ENCODE measurements at regions not wholly inside any gene's neighbourhood (a gene's known extent, or its start where the extent isn't known, plus 50 kb on each side); places are given as distances from the start of the nearest gene placed in this dataset.

- ATAC-seq (ENCODE audit: low read depth) (no peak), DNase-seq (no peak)
- Histone ChIP-seq H4K20me1 (ENCODE audit: control insufficient read depth, insufficient read depth, low read length, poor library complexity, severe bottlenecking) (no peaks in the 10 kb centered on the region), H3K4me1 (ENCODE audit: control insufficient read depth in 2 of 2, insufficient read depth in 2 of 2, low read length in 2 of 2) (peaks cover 11 to 22% of the 10 kb centered on the region in 2 donors), H3K4me3 (ENCODE audit: control extremely low read depth in 1 of 5, extremely low read depth in 1 of 5, insufficient read depth in 1 of 5, low read depth in 2 of 5, low read length in 4 of 5) (no peak overlapping the region), H3K9ac (ENCODE audit: low read length) (no peak overlapping the region), H3K79me2 (ENCODE audit: control insufficient read depth, insufficient read depth, low read length) (no peaks in the 10 kb centered on the region), H3K9me3 (ENCODE audit: control extremely low read depth in 1 of 3, control insufficient read depth in 2 of 3, insufficient read depth in 1 of 3, low read length in 2 of 3) (peaks cover 0 to 16% (median 0%) of the 10 kb centered on the region in 3 donors), H3K36me3 (replicated peaks in 1 of 2; ENCODE audit: control extremely low read depth in 1 of 2, control insufficient read depth in 1 of 2, extremely low read depth in 1 of 2, insufficient read depth in 2 of 2, low read length in 1 of 2) (no peaks in the 10 kb centered on the region), H3K4me2 (replicated peaks; ENCODE audit: low read depth, low read length, poor library complexity, severe bottlenecking) (no peak overlapping the region), H3K27me3 (replicated peaks in 1 of 4; ENCODE audit: control extremely low read depth in 1 of 4, control insufficient read depth in 3 of 4, insufficient read depth in 4 of 4, low read length in 3 of 4) (no peaks in the 10 kb centered on the region), H2AFZ (ENCODE audit: insufficient read depth, low read depth, low read length, poor library complexity, severe bottlenecking) (no peak overlapping the region), H3K27ac (ENCODE audit: low read length in 2 of 2) (peak overlapping the region in 1 of 2 donors; percentile 50)
- TF ChIP-seq CTCF (IDR thresholded peaks at IDR 0.05) (no peak), EZH2 (IDR thresholded peaks at IDR 0.05; ENCODE audit: borderline replicate concordance, insufficient read depth, low read depth, low read length, poor library complexity, severe bottlenecking) (no peak)
- Mint-ChIP-seq H3K4me3 (peak overlapping the region; percentile 55), H3K27me3 (peaks cover 8% of the 10 kb centered on the region), H3K27ac (peak overlapping the region; percentile 84), H3K4me1 (peaks cover 21% of the 10 kb centered on the region), H3K9me3 (ENCODE audit: insufficient read depth) (peaks cover 13% of the 10 kb centered on the region)
- WGBS (ENCODE audit: insufficient coverage) = 0% methylated on average over 2 of the region's 6 CpGs
- CTCF ChIA-PET = no interaction called here
- POLR2A ChIA-PET = no interaction called here
- intact Hi-C loops (cut with micrococcal nuclease) = no loop called here
These were observed 72.1 kb upstream of the DISP3 start for GRCh38 chr1:11406845-11407244.

GRCh38 chr1:11407301-11407994 is 71.5 kb upstream of the DISP3 start:
- peak overlapping the region; percentile 84 for H3K27ac Mint-ChIP-seq
- H3K27me3 Mint-ChIP-seq = peaks cover 8% of the 10 kb centered on the region
- peaks cover 0 to under 1% (median 0%) of the 10 kb centered on the region in 4 experiments for H3K27me3 ChIP-seq (replicated peaks in 1 of 4; ENCODE audit: control extremely low read depth in 1 of 4, control insufficient read depth in 3 of 4, insufficient read depth in 4 of 4, low read length in 3 of 4)
- H3K9me3 Mint-ChIP-seq (ENCODE audit: insufficient read depth) = peaks cover 13% of the 10 kb centered on the region
- no peak for DNase-seq
- H3K27ac ChIP-seq (ENCODE audit: low read length in 2 of 2) = peak overlapping the region in 1 of 2 donors; percentile 50
- no peak for TF ChIP-seq CTCF (IDR thresholded peaks at IDR 0.05)
- no peak for TF ChIP-seq EZH2 (IDR thresholded peaks at IDR 0.05; ENCODE audit: borderline replicate concordance, insufficient read depth, low read depth, low read length, poor library complexity, severe bottlenecking)
- no peaks in the 10 kb centered on the region for H3K36me3 ChIP-seq (replicated peaks in 1 of 2; ENCODE audit: control extremely low read depth in 1 of 2, control insufficient read depth in 1 of 2, extremely low read depth in 1 of 2, insufficient read depth in 2 of 2, low read length in 1 of 2)
- no peaks in the 10 kb centered on the region for H3K79me2 ChIP-seq (ENCODE audit: control insufficient read depth, insufficient read depth, low read length)
- peak overlapping the region; percentile 23 for H3K9ac ChIP-seq (ENCODE audit: low read length)
- no peak overlapping the region for H3K4me3 ChIP-seq (ENCODE audit: control extremely low read depth in 1 of 5, extremely low read depth in 1 of 5, insufficient read depth in 1 of 5, low read depth in 2 of 5, low read length in 4 of 5)
- H2AFZ ChIP-seq (ENCODE audit: insufficient read depth, low read depth, low read length, poor library complexity, severe bottlenecking) = peak overlapping the region; percentile 57
- no peaks in the 10 kb centered on the region for H4K20me1 ChIP-seq (ENCODE audit: control insufficient read depth, insufficient read depth, low read length, poor library complexity, severe bottlenecking)
- ChIA-PET POLR2A (no interaction called here), CTCF (no interaction called here)
- H3K4me1 Mint-ChIP-seq = peaks cover 21% of the 10 kb centered on the region
- 28% methylated on average over 8 of the region's 13 CpGs for WGBS (ENCODE audit: insufficient coverage)
- H3K9me3 ChIP-seq (ENCODE audit: control extremely low read depth in 1 of 3, control insufficient read depth in 2 of 3, insufficient read depth in 1 of 3, low read length in 2 of 3) = peaks cover 0 to 16% (median 0%) of the 10 kb centered on the region in 3 donors
- H3K4me2 ChIP-seq (replicated peaks; ENCODE audit: low read depth, low read length, poor library complexity, severe bottlenecking) = peak overlapping the region; percentile 46
- peak; percentile 39 for ATAC-seq (ENCODE audit: low read depth)
- peaks cover 11 to 22% of the 10 kb centered on the region in 2 donors for H3K4me1 ChIP-seq (ENCODE audit: control insufficient read depth in 2 of 2, insufficient read depth in 2 of 2, low read length in 2 of 2)
- H3K4me3 Mint-ChIP-seq = peak overlapping the region; percentile 58
- intact Hi-C loops (cut with micrococcal nuclease) = no loop called here
